ENCODE measurements at regions not wholly inside any gene's neighbourhood (a gene's known extent, or its start where the extent isn't known, plus 50 kb on each side); places are given as distances from the start of the nearest gene placed in this dataset.
A peak's percentile ranks its signal among the peaks of the same experiment; 100 is the strongest.

DNA sequence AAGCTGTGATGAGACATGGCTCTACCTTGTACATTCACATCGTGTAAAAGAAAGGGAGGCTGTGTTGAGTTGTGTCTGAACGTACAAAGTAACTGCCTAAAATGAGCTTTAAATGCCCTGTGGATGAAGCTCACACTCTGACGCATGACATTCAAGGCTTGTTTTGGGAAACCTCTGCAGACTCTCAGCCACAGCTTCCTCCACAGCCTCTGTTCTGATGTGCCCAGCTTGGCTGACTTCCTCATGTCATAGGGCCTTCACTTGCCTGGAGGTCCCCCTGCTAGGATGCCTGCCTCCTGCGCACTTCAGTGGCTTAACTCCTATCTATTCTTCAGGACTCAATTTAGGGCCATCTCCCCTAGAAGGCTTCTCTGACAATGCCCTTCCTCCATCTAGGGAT, 230.0 kb upstream of the HABP2 start:
- intact Hi-C loops (cut with DNase I): no loop called here
- Histone ChIP-seq H3K4me1 (peaks cover 0 to 12% (median 10%) of the 10 kb centered on the region in 4 donors), H3K27me3 (no peaks in the 10 kb centered on the region), H3K27ac (replicated peaks in 1 of 4) (no peak overlapping the region), H3K9me3 (no peaks in the 10 kb centered on the region), H3K36me3 (no peaks in the 10 kb centered on the region), H3K4me3 (no peak overlapping the region)
- DNase-seq (ENCODE audit: extremely low spot score): no peak
- 78% methylated on average over 4 of the region's 4 CpGs for WGBS
- TF ChIP-seq EP300 (IDR thresholded peaks at IDR 0.05) (no peak), POLR2A (IDR thresholded peaks at IDR 0.05; ENCODE audit: low read depth) (no peak), POLR2AphosphoS5 (IDR thresholded peaks at IDR 0.05) (no peak)
- TF ChIP-seq, protein P1, sequence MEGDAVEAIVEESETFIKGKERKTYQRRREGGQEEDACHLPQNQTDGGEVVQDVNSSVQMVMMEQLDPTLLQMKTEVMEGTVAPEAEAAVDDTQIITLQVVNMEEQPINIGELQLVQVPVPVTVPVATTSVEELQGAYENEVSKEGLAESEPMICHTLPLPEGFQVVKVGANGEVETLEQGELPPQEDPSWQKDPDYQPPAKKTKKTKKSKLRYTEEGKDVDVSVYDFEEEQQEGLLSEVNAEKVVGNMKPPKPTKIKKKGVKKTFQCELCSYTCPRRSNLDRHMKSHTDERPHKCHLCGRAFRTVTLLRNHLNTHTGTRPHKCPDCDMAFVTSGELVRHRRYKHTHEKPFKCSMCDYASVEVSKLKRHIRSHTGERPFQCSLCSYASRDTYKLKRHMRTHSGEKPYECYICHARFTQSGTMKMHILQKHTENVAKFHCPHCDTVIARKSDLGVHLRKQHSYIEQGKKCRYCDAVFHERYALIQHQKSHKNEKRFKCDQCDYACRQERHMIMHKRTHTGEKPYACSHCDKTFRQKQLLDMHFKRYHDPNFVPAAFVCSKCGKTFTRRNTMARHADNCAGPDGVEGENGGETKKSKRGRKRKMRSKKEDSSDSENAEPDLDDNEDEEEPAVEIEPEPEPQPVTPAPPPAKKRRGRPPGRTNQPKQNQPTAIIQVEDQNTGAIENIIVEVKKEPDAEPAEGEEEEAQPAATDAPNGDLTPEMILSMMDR (IDR thresholded peaks at IDR 0.05): no peak

DNA sequence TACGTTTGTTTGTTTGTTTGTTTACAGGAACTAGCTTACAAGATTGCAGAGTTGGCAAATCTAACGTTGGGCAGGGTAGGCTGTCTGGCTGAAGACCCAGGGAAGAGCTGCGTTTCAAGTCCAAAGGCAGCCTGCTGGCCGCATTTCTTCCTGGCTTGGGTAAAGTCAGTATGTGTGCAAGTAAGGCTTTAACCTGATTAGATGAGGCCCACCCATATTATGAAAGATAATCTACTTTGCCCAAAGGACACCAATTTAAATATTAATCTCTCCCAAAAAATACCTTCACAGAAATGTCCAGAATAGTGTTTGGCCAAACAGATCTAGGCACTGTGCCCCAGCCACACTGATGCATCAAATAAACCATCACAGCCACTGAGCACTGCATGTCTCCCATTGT, 228.9 kb upstream of the HABP2 start:
- Histone ChIP-seq H3K4me1 (peaks cover 0 to 12% (median 10%) of the 10 kb centered on the region in 4 donors), H3K4me3 (no peak overlapping the region), H3K27me3 (no peaks in the 10 kb centered on the region), H3K9me3 (no peaks in the 10 kb centered on the region), H3K27ac (replicated peaks in 1 of 4) (no peak overlapping the region), H3K36me3 (no peaks in the 10 kb centered on the region)
- no peak for DNase-seq (ENCODE audit: extremely low spot score)
- intact Hi-C loops (cut with DNase I): no loop called here
- no peak for TF ChIP-seq POLR2A (IDR thresholded peaks at IDR 0.05; ENCODE audit: low read depth)
- TF ChIP-seq, protein P1 (IDR thresholded peaks at IDR 0.05): no peak
- TF ChIP-seq POLR2AphosphoS5 (IDR thresholded peaks at IDR 0.05): no peak
- TF ChIP-seq EP300 (IDR thresholded peaks at IDR 0.05): no peak
- WGBS: 85% methylated on average over 4 of the region's 4 CpGs

DNA sequence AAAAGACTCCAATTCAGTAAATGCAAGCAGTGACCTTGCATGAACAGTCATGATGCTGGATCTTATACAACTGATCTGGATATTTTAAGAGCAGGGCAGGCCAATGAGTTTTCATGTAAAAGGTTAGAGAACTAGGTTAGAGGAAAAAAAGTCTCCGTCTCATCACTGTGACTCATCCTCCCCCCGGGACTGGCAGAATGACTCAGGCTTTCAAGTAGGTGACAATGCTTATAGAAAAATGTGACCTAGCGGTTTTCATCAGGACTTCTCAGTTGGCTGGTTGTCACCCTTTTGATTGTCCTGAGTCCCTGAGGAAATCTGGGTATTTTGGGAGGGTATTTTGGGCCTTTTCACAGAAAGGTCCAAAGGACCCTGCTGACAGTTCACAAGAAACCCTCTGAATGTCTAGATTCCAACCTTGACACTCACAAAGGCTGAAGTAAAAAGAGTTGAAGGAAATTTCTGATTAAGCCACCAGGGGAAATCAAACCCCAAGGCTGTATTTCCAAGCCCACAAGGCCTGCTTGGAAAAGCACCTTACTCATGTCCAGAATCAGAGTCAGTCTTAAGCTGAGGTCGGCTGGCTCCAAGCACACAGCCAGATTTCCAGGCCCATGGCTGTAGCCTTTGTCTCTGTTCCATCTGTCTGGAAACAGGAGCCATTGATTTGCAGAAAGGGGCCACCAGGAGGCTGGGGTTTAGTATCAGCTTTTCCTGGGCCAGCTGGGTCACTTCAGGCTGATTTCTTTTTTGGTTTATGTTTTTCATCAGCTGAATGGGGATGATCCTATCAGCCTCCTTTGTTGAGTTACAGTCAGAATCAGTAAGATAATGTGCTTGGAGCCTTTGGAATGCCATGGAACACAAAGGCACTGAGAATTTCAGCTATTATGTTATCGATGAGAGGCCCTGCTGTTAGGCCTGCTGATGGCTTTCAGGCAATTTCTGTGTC, 226.4 kb upstream of the HABP2 start:
- Histone ChIP-seq H3K9me3 (no peaks in the 10 kb centered on the region), H3K27ac (replicated peaks in 1 of 4) (peak overlapping the region; percentile 5 to 54 (median 26)), H3K36me3 (no peaks in the 10 kb centered on the region), H3K4me1 (peaks cover 0 to 12% (median 10%) of the 10 kb centered on the region in 4 donors), H3K27me3 (no peaks in the 10 kb centered on the region), H3K4me3 (no peak overlapping the region)
- TF ChIP-seq POLR2A (IDR thresholded peaks at IDR 0.05; ENCODE audit: low read depth): no peak
- TF ChIP-seq, protein P1 (IDR thresholded peaks at IDR 0.05): peak in 1 of 3 experiments; percentile 20
- intact Hi-C loops (cut with DNase I): no loop called here
- no peak for DNase-seq (ENCODE audit: extremely low spot score)
- 41% methylated on average over 5 of the region's 5 CpGs for WGBS

DNA sequence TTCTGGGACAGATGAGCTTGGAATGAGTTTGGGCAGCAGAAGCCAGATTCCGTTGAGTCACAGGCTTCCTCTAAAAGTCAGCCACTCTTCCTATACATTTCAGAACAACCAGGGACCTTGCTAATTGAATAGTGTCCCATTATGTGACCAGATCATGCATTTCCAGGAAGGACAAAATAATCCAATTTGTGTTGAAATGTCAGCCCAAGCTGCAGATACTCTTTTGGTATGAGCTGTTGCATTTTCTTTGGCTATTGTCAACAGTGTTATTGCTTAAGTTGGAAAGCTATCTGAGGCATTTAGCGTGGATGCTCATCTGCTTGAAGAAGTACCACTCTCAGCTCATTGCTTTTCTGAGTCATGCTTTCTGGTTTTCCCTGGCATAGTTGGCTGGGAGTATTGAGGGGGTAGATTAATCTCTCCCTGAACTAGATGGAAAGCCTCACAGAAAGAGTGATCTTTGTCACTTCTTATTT, 223.7 kb upstream of the HABP2 start:
- Histone ChIP-seq H3K36me3 (no peaks in the 10 kb centered on the region), H3K9me3 (no peaks in the 10 kb centered on the region), H3K27ac (replicated peaks in 1 of 4) (no peak overlapping the region), H3K4me1 (peaks cover 0 to 12% (median 10%) of the 10 kb centered on the region in 4 donors), H3K4me3 (no peak overlapping the region), H3K27me3 (no peaks in the 10 kb centered on the region)
- intact Hi-C loops (cut with DNase I): no loop called here
- 70% methylated on average over 2 of the region's 2 CpGs for WGBS
- DNase-seq (ENCODE audit: extremely low spot score): no peak
- TF ChIP-seq, protein P1 (IDR thresholded peaks at IDR 0.05): no peak
- TF ChIP-seq POLR2A (IDR thresholded peaks at IDR 0.05; ENCODE audit: low read depth) (no peak), EP300 (IDR thresholded peaks at IDR 0.05) (no peak), POLR2AphosphoS5 (IDR thresholded peaks at IDR 0.05) (no peak)

Data from esophagus muscularis mucosa (tissue), 4 donors.